HEK293 (cell line): ENCODE measurements at regions not wholly inside any gene's neighbourhood (a gene's known extent, or its start where the extent isn't known, plus 50 kb on each side); places are given as distances from the start of the nearest gene placed in this dataset.

Experiments
- CTCF ChIA-PET: fragments of 350-600 bp; formaldehyde crosslinking; extraction: SDS; loops from one replicate; lab custom pipeline; 2021; ENCODE audit warnings: antibody characterized with exemption; lab: Yijun Ruan, JAX
- POLR2A ChIA-PET: fragments of 300-600 bp; formaldehyde crosslinking; extraction: SDS; loops from one replicate; lab custom pipeline; 2020; ENCODE audit warnings: antibody characterized with exemption, inconsistent platforms; lab: Yijun Ruan, JAX
- H3K27ac ChIP-seq: fragments of 200-500 bp; sonication (Bioruptor generic); 2 replicates; pipeline ENCODE4 v1.5.1; 2014; ENCODE audit warnings: low read depth, low read length, control low read depth, inconsistent platforms; ENCODE audit errors: extremely low read depth
- H3K36me3 ChIP-seq, 2 experiments: fragments of 200-500 bp in 1 of 2; sonication (Bioruptor generic) in 1 of 2; 1 replicate in 1 of 2; 2 replicates in 1 of 2; pipeline ENCODE4 v1.5.1; 2014 to 2017; ENCODE audit warnings: inconsistent platforms in 2 of 2, low read length in 2 of 2; ENCODE audit not compliant: control insufficient read depth in 2 of 2, insufficient read depth in 1 of 2
- H3K4me1 ChIP-seq: fragments of 200-500 bp; sonication (Bioruptor generic); 2 replicates; pipeline ENCODE4 v1.5.1; 2014; ENCODE audit warnings: mild to moderate bottlenecking, low read length, inconsistent platforms; ENCODE audit not compliant: control insufficient read depth, insufficient read depth
- H3K4me3 ChIP-seq: 2 replicates; pipeline ENCODE4 v1.5.1; 2011; ENCODE audit warnings: low read depth, mild to moderate bottlenecking, control low read depth, low read length, moderate library complexity
- H3K9me3 ChIP-seq: fragments of 200-500 bp; sonication (Bioruptor generic); 2 replicates; pipeline ENCODE4 v1.5.1; 2014; ENCODE audit warnings: low read depth, low read length, inconsistent platforms; ENCODE audit not compliant: control insufficient read depth, insufficient read depth
- EGR2 ChIP-seq: fragments of 450-650 bp; formaldehyde crosslinking; IDR thresholded peaks from 2 replicates; pipeline ENCODE4 v1.5.1; 2016; ENCODE audit warnings: low read depth, missing biosample characterization, missing genetic modification characterization
- GLIS1 ChIP-seq: fragments of 450-650 bp; formaldehyde crosslinking; IDR thresholded peaks from 2 replicates; pipeline ENCODE4 v1.5.1; 2016; ENCODE audit warnings: missing biosample characterization, missing genetic modification characterization
- PRDM10 ChIP-seq: fragments of 450-650 bp; formaldehyde crosslinking; IDR thresholded peaks from 2 replicates; pipeline ENCODE4 v1.5.1; 2016; ENCODE audit warnings: missing biosample characterization, missing genetic modification characterization
- SCRT1 ChIP-seq: fragments of 450-650 bp; formaldehyde crosslinking; IDR thresholded peaks from 2 replicates; pipeline ENCODE4 v1.5.1; 2016; ENCODE audit warnings: missing biosample characterization, missing genetic modification characterization, borderline replicate concordance
- SCRT2 ChIP-seq: fragments of 450-650 bp; formaldehyde crosslinking; IDR thresholded peaks from 2 replicates; pipeline ENCODE4 v1.5.1; 2016; ENCODE audit warnings: missing biosample characterization, missing genetic modification characterization
- SETDB1 ChIP-seq: IDR thresholded peaks from one replicate; pipeline ENCODE4 v1.6.1; 2017; ENCODE audit warnings: mild to moderate bottlenecking, low read length, moderate library complexity, mixed read lengths; ENCODE audit not compliant: insufficient read length
- SP2 ChIP-seq: fragments of 450-650 bp; formaldehyde crosslinking; IDR thresholded peaks from 2 replicates; pipeline ENCODE4 v1.5.1; 2016; ENCODE audit warnings: missing biosample characterization, missing genetic modification characterization
- YY2 ChIP-seq: fragments of 450-650 bp; formaldehyde crosslinking; IDR thresholded peaks from 2 replicates; pipeline ENCODE4 v1.5.1; 2016; ENCODE audit warnings: missing biosample characterization, missing genetic modification characterization
- ZNF155 ChIP-seq: fragments of 450-650 bp; formaldehyde crosslinking; IDR thresholded peaks from 2 replicates; pipeline ENCODE4 v1.5.1; 2016; ENCODE audit warnings: missing biosample characterization, missing genetic modification characterization
- ZNF19 ChIP-seq: fragments of 450-650 bp; formaldehyde crosslinking; IDR thresholded peaks from 2 replicates; pipeline ENCODE4; 2016; ENCODE audit warnings: missing biosample characterization, missing genetic modification characterization, low read depth
- ZNF292 ChIP-seq: fragments of 450-650 bp; formaldehyde crosslinking; IDR thresholded peaks from 2 replicates; pipeline ENCODE4 v1.5.1; 2016; ENCODE audit warnings: low read depth, missing biosample characterization, missing genetic modification characterization, borderline replicate concordance
- ZNF488 ChIP-seq: fragments of 450-650 bp; formaldehyde crosslinking; IDR thresholded peaks from 2 replicates; pipeline ENCODE4 v1.5.1; 2016; ENCODE audit warnings: missing biosample characterization, missing genetic modification characterization
- ZNF558 ChIP-seq: fragments of 450-650 bp; formaldehyde crosslinking; IDR thresholded peaks from 2 replicates; pipeline ENCODE4 v1.5.1; 2016; ENCODE audit warnings: missing biosample characterization, missing genetic modification characterization
- ZNF571 ChIP-seq: fragments of 450-650 bp; formaldehyde crosslinking; IDR thresholded peaks from 2 replicates; pipeline ENCODE4 v1.5.0; 2017; ENCODE audit warnings: missing biosample characterization, missing genetic modification characterization
- ZNF585B ChIP-seq: fragments of 450-650 bp; formaldehyde crosslinking; IDR thresholded peaks from 2 replicates; pipeline ENCODE4 v1.5.1; 2016; ENCODE audit warnings: missing biosample characterization, missing genetic modification characterization
- ZNF596 ChIP-seq: fragments of 450-650 bp; IDR thresholded peaks from 2 replicates; pipeline ENCODE4 v1.5.0; 2018; ENCODE audit warnings: missing biosample characterization, mild to moderate bottlenecking, missing genetic modification characterization, moderate library complexity
- ZNF624 ChIP-seq: fragments of 450-650 bp; formaldehyde crosslinking; IDR thresholded peaks from 2 replicates; pipeline ENCODE4 v1.5.1; 2017; ENCODE audit warnings: missing biosample characterization, missing genetic modification characterization
- ZNF670 ChIP-seq: fragments of 450-650 bp; formaldehyde crosslinking; IDR thresholded peaks from 2 replicates; pipeline ENCODE4 v1.5.1; 2016; ENCODE audit warnings: missing biosample characterization, missing genetic modification characterization, low read depth
- TF ChIP-seq, protein P1 (sequence below): IDR thresholded peaks from 2 replicates; pipeline ENCODE4 v1.6.1; 2011; ENCODE audit warnings: mild to moderate bottlenecking, low read depth, low read length, borderline replicate concordance

DNA sequence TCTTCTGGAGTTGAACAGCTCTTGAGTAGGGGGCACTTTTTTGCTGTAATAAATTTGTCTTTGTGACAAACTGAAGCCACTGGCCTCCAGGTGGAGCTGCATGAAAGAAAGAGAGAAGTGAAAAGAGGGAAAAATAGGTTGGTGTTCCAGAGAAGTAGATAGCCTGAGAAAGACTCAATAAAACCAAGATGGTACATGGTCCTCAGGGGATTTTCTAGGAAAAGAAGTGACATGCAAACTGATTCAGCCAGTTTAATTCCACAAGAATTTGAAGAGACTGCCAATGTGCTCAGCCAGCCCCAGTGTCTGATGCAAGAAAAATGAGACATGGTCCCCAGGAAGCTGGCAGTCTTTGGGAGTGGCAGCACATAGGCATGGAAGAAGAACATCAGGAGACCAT lies 152.7 kb downstream of the CD47 start (continued):
- TF ChIP-seq PRDM10 (tag by site-specific recombination) (no peak), ZNF155 (tag by site-specific recombination) (no peak), ZNF670 (tag by site-specific recombination) (no peak), ZNF488 (no peak), SCRT1 (tag by site-specific recombination) (no peak), ZNF571 (no peak)
- TF ChIP-seq, protein P1, sequence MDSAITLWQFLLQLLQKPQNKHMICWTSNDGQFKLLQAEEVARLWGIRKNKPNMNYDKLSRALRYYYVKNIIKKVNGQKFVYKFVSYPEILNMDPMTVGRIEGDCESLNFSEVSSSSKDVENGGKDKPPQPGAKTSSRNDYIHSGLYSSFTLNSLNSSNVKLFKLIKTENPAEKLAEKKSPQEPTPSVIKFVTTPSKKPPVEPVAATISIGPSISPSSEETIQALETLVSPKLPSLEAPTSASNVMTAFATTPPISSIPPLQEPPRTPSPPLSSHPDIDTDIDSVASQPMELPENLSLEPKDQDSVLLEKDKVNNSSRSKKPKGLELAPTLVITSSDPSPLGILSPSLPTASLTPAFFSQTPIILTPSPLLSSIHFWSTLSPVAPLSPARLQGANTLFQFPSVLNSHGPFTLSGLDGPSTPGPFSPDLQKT = no peak
- TF ChIP-seq, all 188 proteins: peak for 0

GRCh38 chr3:107934808-107935207 lies 156.0 kb downstream of the CD47 start:
- POLR2A ChIA-PET = no interaction called here

DNA sequence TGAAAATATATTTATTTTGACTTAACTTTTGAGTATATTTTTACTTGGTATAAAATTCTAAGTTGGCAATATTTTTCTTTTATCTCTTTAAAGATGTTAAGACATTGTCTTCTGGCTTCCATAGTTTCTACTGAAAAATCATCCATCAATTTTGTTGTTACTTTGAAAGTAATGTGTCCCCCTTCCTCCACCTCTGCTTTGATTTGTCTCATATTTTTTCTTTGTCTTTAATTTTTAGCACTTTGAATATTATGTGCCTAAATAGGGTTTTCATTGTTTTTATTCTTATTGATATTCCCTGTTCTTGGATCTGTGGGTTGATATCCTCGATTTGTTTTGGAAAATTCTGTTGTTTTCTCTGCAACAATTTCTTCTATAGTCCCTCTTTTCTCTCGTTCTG lies 157.4 kb downstream of the CD47 start:
- H3K4me3 ChIP-seq = no peak overlapping the region
- H3K4me1 ChIP-seq = no peaks in the 10 kb centered on the region
- TF ChIP-seq EGR2 (tag by site-specific recombination) (no peak), ZNF292 (tag by site-specific recombination) (no peak), YY2 (tag by site-specific recombination) (no peak), SETDB1 (peak; percentile 81), SCRT2 (tag by site-specific recombination) (no peak), SP2 (tag by site-specific recombination) (no peak), ZNF558 (tag by site-specific recombination) (peak; percentile 87), ZNF19 (tag by site-specific recombination) (no peak), ZNF596 (tag by site-specific recombination) (no peak), ZNF585B (no peak), ZNF624 (no peak)
- H3K36me3 ChIP-seq = no peaks in the 10 kb centered on the region
- POLR2A ChIA-PET = no interaction called here
- CTCF ChIA-PET = interaction anchor here (0.6 to 1.4 kb wide), 2 partner anchors 379 to 544 kb away, joined by 3 to 4 read pairs; no protein-coding TSS in a partner anchor
- no peak overlapping the region for H3K27ac ChIP-seq
- H3K9me3 ChIP-seq = no peaks in the 10 kb centered on the region

More at GRCh38 chr3:107934808-107935207, 156.0 kb downstream of the CD47 start:
- Histone ChIP-seq H3K36me3 (no peaks in the 10 kb centered on the region), H3K4me1 (no peaks in the 10 kb centered on the region), H3K4me3 (no peak overlapping the region), H3K9me3 (no peaks in the 10 kb centered on the region), H3K27ac (no peak overlapping the region)
- CTCF ChIA-PET = no interaction called here
- no peak for TF ChIP-seq SCRT2 (tag by site-specific recombination)
- no peak for TF ChIP-seq GLIS1
